Epidermal melanocyte (primary cell): ENCODE measurements at regions not wholly inside any gene's neighbourhood (a gene's known extent, or its start where the extent isn't known, plus 50 kb on each side); places are given as distances from the start of the nearest gene placed in this dataset.

ENCODE experiments used
- DNase-seq: peaks from one replicate; pipeline ENCODE4 v3.0.0; 2011; ENCODE audit warnings: low spot score; ENCODE audit not compliant: insufficient read length

DNA sequence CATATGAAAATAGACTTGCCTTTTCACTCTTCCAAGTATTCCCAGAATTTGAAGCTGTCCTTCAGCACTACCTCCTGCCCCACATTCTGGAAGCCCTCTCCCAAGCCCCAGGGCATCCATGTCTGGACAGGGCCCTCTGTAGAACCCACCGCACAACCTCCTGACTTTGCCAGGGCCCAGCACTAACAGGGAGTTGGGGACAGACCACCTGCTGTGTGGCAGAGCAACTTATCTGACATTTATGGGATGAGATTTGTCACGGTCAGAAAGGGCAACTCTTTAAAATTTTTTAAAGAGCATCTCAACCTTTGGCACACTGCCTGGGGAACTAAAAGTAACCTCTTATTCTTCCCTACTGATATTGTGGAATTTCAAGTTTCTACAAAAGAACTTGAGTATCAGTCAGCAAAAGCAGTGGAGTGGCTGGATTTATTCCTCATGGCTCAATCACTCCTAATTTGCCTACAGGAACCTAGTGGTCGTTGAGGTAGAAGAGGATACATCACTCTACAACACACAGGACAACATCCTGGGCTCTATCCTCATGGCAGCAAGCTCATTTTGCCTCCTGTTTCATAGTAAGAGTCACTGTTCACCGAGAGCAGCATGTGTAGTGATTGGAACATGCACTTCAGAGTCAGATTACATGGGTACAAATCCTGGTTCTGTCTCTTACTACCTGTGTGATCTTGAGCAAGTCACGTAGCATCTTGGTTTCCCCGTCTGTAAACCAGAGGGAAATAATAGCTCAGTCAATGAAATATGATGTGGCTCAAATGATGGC lies 285.3 kb downstream of the ENC1 start:
- no peak for DNase-seq

DNA sequence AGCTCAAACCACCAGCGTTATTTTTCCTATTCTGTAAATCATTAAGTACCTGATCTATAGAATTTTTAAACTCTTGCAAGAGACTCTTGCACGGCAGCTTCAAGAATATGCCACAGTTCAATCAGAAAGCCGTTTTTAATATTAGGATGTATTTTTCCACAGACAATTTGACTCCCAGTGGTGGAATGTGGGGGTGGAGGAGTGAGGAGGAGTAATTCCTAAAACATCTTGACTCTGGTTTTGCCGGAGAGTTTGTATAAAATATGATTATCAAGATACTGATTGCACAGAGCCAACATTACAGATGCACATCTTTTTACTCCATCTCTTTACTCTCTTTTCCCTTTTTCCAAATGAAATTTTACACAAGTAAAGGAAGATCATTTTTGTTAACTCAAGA lies 288.3 kb downstream of the ENC1 start:
- DNase-seq: no peak

DNA sequence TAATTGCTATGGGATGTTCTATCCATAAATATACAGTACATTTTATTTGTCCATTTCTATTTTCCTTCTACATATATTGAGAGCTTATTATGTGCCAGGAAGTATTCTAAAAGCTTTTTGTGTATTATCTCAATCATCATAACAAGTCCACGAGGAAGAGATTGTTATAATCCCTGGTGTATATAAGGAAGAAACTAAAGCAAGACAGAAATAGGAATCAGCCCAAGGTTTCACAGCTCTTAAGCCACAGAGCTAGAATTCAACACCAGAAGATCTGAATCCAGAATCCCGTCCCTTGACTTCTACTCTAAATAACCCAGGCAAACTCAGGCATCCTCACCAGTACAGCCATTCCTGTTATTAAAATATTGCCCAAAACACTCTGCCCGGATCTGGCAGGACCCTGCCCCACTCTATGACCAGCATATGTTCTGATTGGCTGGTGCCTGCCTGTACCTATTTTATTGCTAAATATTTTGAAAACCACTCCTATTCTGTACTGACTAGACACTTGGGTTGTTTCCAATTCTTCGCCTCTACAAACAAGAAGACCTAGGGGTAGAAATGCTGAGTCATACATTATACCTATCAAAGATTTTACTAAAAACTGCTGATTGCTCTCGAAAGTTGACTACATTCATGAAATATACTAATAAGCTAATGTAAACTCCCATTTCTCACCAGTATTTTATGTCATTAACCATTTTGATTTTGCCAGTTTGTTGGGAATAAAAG lies 297.4 kb downstream of the ENC1 start:
- no peak for DNase-seq

GRCh38 chr5:74342182-74342581 lies 298.3 kb downstream of the ENC1 start:
- no peak for DNase-seq

DNA sequence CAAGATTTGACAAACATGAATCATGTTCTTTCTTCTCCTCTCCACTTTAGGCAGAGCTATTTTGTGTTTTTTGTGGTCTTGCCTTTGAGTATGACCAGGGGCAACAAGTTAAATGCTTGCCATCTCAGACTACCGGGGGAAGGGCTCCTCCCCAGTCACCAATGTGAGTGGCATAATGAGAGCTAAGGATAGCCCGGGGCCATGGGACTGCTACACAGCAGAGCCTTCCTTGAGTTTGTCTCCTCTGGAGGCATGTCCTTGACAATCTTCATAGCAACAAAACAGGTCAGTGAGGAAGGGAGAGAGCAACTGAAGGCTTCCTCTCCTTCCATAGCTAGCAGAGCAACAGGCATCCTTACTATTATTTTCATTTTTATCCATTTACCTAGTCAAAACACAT lies 299.3 kb downstream of the ENC1 start:
- no peak for DNase-seq

DNA sequence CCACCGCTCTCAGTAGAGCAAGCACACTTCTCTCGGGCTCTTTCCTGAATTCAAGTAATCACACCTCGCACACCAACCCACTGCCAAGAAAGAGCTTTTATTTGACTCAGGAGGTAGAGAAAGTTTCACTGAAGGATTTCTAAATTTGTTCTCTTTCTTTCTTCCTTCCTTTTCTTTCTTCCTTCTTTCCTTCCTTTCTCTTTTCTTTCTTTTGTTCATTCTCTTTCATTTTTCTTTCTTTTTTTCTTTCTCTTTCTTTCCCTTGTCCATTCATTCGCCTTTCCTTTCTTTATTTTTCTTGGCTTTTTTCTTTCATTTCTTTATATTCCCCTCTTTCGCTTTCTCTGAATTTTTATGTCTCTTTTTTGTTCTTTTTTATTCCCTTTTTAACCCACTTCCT lies 300.1 kb downstream of the ENC1 start:
- DNase-seq: no peak

DNA sequence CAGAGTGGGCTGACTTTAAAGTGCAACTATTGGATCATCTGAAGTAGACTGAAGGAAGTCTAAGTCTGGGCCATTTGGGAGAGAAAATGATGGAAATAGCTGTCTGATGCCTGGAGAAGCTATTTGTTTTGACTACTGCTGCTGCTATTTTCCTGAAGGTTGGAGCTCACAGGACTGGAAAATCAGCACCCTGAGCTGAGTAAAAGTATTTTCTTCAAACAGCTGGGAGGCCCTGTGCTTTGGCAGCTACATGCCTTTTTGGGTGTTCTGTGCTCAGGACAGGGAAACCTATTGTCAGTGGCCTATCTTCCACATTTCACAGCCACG lies 302.6 kb downstream of the ENC1 start:
- no peak for DNase-seq

DNA sequence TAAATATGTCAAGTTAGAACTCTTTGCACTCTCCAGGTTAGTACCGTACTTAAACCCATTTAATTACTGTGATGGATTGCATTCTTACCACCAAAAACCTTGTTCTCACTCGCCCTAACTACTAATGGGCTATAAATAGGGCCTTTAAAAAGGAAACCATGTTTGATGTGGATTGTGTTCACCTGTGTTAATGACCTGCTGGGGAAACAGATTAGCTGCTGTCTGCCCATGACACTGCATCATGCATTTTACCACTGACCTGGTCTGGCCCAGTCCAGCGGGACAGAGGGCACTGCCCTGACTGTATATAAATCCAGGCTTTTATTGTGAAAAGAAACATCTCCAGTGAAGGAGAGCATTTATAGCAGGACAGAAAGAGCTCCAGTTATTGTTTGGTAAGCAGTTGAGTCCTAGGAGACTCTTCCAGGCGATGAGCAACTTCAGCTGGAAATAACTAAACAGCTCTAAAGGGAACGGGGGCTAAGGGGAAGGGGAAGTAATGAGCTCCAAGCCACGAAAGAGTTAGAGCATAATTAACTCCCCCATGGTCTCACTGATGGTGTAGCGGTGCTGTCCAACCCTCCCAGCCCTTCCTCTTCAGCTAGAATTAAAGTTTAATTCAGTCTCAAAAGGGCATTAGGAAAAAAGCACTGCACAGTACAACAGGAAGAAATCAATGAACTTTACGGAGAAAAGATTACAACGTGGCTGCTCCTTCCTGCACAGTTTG lies 303.1 kb downstream of the ENC1 start:
- no peak for DNase-seq

DNA sequence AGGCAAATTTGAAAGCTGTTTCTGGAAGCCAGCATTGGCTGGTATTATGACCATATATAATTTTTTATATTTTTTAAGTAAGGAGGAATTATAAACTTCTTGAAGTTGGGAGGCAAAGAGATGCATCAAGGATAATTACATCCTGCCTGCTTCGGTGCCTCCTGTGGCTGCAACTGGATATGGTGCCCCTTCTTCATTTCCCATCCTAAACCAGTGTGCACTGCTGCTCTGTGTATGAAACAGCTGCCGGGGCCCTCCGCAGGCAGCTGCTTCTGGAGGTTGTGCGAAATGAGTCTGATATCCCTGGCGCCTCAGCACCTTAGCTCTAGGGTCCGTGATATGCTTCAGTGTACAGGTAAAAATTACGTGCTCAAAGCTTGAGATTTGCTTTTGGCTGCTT lies 304.2 kb downstream of the ENC1 start:
- DNase-seq: no peak

DNA sequence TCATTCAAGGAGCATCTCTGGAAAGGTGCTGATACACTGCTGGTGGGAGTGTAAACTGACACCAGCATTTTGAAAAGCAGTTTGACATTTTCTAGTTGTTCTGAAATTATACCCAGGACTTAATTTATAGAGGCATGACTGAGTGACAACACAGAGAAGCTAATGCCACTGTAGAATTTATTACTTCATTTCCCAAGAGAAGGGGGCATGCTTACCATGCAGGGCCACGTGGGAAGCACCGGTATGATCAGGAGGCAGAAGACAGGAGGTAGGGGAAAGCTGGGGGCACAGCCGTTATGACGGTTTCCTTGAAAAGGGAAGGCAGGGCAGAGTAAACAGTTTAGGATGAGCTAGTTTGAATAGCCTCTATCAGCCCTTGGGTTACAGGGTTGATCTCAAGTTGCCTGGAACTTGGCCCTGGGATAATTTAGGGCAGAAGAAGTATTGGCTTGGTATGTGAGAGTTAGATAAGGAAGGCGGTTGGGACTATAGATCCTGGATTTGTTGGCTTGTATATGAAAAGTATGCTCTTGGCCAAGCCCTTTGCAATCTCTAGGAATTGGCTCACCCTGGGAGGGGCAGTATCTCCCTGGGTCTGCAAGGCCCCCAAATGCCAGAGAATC lies 305.7 kb downstream of the ENC1 start:
- DNase-seq: no peak

DNA sequence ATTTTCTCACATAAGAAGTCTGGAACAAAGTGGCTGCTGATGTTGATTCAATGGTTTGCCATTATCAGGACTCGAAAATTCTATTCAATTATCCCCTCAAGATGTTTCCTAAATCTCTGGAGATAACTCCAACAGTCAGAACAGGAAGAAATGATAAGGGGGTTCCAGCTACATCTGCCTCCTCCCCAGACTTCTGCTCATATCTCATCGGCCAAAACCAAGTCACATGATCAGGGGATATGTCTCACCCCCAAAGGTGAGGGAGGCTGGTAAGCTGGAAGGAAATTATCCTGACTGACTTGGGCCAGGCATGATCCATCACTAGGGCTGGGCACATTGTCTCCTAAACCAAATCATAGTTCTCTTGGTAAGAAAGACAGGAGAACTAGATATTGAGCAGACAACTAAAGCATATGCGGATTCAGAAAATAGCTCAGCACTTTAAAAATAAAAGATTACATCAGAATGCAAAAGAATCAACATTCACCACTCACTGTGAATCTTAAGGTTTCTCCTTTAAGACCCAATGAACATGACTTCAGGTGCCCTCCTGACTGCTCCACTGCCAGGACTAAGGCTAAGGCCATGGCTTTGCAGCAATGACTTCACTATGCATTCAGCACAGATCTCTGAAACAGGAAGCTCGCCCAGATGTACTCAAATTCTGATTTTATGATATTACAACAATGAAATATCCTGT lies 306.3 kb downstream of the ENC1 start:
- DNase-seq: no peak

- no peak for DNase-seq
These were observed 307.1 kb downstream of the ENC1 start for GRCh38 chr5:74333430-74333829.

DNA sequence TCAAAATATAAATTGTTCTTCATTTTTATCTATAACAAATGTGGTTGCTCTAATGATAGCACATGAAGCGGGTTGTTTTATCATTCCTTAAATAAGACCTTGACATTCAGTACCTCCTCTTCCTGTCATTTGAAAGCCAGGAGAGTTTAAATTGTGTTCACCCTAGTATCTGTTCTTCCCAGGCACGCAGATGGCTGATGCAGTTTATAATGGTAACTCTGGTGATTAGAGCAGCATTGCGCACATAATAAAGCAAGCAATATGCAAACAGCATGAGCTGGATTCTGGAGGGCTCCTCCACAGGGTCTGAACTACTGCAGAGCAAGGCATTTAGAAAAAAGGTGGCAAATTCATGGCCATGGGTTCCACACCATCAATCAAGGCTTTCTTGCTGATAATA lies 307.8 kb downstream of the ENC1 start:
- no peak for DNase-seq

DNA sequence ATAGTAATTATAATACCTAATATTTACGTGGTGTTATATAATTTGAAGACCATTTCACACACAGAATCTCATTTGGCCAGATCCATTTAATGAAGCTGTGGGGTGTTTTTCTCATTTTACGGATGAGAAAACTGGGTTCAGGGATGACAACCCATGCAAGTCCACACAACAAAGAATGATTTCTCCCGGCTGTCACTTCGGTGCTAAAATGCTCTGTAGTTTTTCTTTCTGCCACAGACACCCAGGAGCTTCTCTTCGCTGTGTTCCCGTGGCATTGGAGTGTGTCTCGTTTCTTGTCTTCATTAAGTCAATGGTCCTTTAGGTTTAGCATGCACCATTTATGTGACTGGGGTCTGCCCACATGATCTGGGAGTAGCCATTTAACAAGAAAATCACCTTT lies 308.5 kb downstream of the ENC1 start:
- no peak for DNase-seq

DNA sequence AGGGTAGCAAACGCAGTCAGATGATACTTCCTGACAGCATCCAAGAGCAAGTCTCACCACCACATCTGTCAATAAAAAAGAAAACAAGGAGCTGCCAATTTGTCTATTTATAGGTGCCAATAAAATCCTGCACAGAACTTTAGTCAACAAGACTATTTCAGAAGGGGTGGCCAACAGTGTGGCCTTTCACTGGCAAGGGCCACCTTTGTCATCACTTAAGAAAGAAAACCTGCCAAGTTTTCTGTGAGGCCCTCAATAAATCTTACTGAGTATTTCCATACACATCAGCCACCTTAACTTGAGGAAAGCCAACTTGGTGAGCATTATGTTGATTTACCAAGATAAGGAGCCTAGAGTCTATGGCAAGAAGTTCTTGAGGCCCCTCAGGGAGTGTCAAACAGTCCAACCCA lies 312.3 kb downstream of the ENC1 start:
- DNase-seq: no peak

GRCh38 chr5:74327339-74327685 lies 313.2 kb downstream of the ENC1 start:
- no peak for DNase-seq

DNA sequence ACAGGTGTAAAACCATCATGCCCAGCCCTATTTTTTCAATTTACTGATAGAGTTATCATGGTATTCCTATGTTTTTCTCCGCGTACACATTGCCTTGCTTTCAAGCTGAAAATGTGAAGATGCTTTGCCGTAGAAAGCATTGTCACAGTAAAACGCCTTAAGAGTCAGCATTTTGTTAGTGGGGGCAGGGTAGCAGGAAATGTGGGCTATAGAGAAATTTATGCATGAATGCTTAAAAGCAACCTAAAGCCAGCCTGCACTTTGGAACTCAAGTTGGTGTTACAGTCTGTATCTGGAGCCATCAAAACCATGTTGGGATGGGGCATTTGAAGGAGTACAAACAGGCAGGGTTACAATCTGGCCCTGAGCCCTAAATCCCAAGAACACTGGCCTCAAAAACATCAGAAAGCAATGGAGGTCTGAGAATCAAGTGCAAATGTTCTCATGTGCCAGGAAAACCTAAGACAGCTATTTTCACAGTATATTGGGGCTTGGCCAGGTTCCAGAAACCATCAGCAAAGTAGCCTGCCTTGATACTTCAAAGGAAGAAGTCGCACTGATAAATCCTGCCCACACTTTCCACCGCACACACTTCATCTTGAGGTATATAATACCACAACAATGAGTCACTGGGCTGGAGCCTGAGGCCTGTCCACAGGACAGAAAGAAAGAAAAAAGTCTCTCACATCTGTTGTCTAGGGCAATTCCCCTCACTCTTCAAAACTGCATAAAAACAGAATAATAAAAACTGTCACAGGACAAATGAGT lies 313.8 kb downstream of the ENC1 start:
- DNase-seq: peak; percentile 52

- no peak for DNase-seq
These were observed 314.7 kb downstream of the ENC1 start for GRCh38 chr5:74325866-74326265.

- DNase-seq: no peak
These were observed 316.0 kb downstream of the ENC1 start for GRCh38 chr5:74324556-74324955.

DNA sequence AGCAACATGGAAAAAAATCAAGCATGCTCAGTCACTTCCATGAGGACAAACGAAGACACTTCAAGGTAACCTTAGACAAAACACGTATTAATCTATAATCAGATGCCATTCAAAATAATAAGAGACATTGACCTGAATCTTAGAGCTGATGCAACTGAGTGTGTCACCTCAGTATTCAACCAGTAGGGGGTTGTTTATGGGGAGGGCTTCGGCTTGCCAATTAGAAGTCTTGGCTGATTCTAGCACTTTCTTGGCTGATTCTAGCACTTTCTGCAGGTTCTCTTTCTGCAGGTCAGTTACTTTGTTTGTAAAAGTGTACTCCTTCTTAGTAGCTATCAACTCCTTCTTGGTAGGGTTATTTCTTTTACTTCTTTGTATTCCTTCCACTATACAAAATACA lies 317.6 kb downstream of the ENC1 start:
- DNase-seq: no peak

DNA sequence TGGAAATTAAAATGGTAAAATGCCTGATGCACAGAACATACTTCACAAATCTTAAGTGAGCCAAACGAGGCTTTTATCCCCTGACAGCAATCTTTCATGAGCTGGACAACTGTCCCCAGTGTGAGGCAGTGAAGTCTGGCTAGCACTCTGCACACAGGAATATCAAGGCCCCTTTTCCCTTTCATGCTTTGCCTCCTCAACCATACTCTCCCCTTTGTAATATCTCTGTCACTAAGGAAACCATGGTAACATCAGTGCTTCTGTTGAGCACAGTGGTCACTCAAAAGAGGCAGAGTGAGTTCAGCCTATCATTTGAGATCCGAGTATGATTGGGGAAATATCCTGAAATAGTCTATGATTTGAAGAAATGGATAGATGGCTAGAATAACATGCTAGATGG lies 318.3 kb downstream of the ENC1 start:
- no peak for DNase-seq
